NCI-H345 treated with DMSO at 0.1 percent for 48 hours (cell line): ENCODE measurements at regions not wholly inside any gene's neighbourhood (a gene's known extent, or its start where the extent isn't known, plus 50 kb on each side); places are given as distances from the start of the nearest gene placed in this dataset.
A peak's percentile ranks its signal among the peaks of the same experiment; 100 is the strongest.
"Not testable (repeated sequence)": the region's sequence is repeated elsewhere in the genome, so short reads cannot be mapped to it uniquely, and the experiment has no call there.

Experiments used
- DNase-seq: peaks from one replicate; lab custom pipeline; 2025; ENCODE audit not compliant: unreplicated experiment; lab: John Stamatoyannopoulos, UW

- no peak for DNase-seq
These were observed 818.6 kb downstream of the KCNJ2 start for GRCh38 chr17:70987867-70988340.

- DNase-seq = no peak
These were observed 819.3 kb downstream of the KCNJ2 start for GRCh38 chr17:70988622-70989021.

GRCh38 chr17:70989280-70989679 is 819.9 kb downstream of the KCNJ2 start:
- DNase-seq = no peak

- no peak for DNase-seq
These were observed 824.9 kb downstream of the KCNJ2 start for GRCh38 chr17:70994194-70994593.

- no peak for DNase-seq
These were observed 826.7 kb downstream of the KCNJ2 start for GRCh38 chr17:70995997-70996396.

GRCh38 chr17:71003736-71004135 is 834.4 kb downstream of the KCNJ2 start:
- DNase-seq = no peak

GRCh38 chr17:71004413-71004812 is 835.1 kb downstream of the KCNJ2 start:
- no peak for DNase-seq

- no peak for DNase-seq
These were observed 842.1 kb downstream of the KCNJ2 start for GRCh38 chr17:71011391-71011790.

- no peak for DNase-seq
These were observed 850.4 kb downstream of the KCNJ2 start for GRCh38 chr17:71019699-71020098.

GRCh38 chr17:71022758-71023157 is 853.4 kb downstream of the KCNJ2 start:
- no peak for DNase-seq

GRCh38 chr17:71023249-71024030 is 854.1 kb downstream of the KCNJ2 start:
- DNase-seq = peak; percentile 19

- DNase-seq = no peak
These were observed 854.8 kb downstream of the KCNJ2 start for GRCh38 chr17:71024172-71024571.

GRCh38 chr17:71024969-71025368 is 855.6 kb downstream of the KCNJ2 start:
- no peak for DNase-seq

GRCh38 chr17:71029246-71029645 is 859.9 kb downstream of the KCNJ2 start:
- no peak for DNase-seq

GRCh38 chr17:71031286-71031685 is 862.0 kb downstream of the KCNJ2 start:
- DNase-seq = not testable (repeated sequence)

GRCh38 chr17:71032746-71033273 is 863.5 kb downstream of the KCNJ2 start:
- DNase-seq = peak; percentile 98

GRCh38 chr17:71033336-71033735 is 864.0 kb downstream of the KCNJ2 start:
- DNase-seq = peak; percentile 82

GRCh38 chr17:71035226-71035625 is 865.9 kb downstream of the KCNJ2 start:
- no peak for DNase-seq

GRCh38 chr17:71037386-71037785 is 868.1 kb downstream of the KCNJ2 start:
- no peak for DNase-seq

GRCh38 chr17:71039391-71039790 is 870.1 kb downstream of the KCNJ2 start:
- no peak for DNase-seq

- DNase-seq = peak; percentile 42
These were observed 883.6 kb downstream of the KCNJ2 start for GRCh38 chr17:71052971-71053370.

- DNase-seq = no peak
These were observed 885.8 kb downstream of the KCNJ2 start for GRCh38 chr17:71055128-71055527.

- no peak for DNase-seq
These were observed 888.1 kb downstream of the KCNJ2 start for GRCh38 chr17:71057448-71057847.
